ENCODE measurements at regions not wholly inside any gene's neighbourhood (a gene's known extent, or its start where the extent isn't known, plus 50 kb on each side); places are given as distances from the start of the nearest gene placed in this dataset.

GRCh38 chr11:115860246-115860645, 356.0 kb upstream of the CADM1 start:
- Histone ChIP-seq H3K36me3 (no peaks in the 10 kb centered on the region), H3K27ac (no peak overlapping the region), H3K4me3 (no peak overlapping the region), H3K9me3 (peaks cover 0 to 5% (median 0%) of the 10 kb centered on the region in 3 donors), H3K27me3 (no peaks in the 10 kb centered on the region), H3K4me1 (no peaks in the 10 kb centered on the region)
- intact Hi-C loops (cut with DNase I): no loop called here
- DNase-seq: no peak
- TF ChIP-seq POLR2A (IDR thresholded peaks at IDR 0.05): no peak
- TF ChIP-seq, protein P1, sequence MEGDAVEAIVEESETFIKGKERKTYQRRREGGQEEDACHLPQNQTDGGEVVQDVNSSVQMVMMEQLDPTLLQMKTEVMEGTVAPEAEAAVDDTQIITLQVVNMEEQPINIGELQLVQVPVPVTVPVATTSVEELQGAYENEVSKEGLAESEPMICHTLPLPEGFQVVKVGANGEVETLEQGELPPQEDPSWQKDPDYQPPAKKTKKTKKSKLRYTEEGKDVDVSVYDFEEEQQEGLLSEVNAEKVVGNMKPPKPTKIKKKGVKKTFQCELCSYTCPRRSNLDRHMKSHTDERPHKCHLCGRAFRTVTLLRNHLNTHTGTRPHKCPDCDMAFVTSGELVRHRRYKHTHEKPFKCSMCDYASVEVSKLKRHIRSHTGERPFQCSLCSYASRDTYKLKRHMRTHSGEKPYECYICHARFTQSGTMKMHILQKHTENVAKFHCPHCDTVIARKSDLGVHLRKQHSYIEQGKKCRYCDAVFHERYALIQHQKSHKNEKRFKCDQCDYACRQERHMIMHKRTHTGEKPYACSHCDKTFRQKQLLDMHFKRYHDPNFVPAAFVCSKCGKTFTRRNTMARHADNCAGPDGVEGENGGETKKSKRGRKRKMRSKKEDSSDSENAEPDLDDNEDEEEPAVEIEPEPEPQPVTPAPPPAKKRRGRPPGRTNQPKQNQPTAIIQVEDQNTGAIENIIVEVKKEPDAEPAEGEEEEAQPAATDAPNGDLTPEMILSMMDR (IDR thresholded peaks at IDR 0.05): no peak
- WGBS, 2 donors: 82 to 90% methylated on average over 1 of the region's 1 CpG

DNA sequence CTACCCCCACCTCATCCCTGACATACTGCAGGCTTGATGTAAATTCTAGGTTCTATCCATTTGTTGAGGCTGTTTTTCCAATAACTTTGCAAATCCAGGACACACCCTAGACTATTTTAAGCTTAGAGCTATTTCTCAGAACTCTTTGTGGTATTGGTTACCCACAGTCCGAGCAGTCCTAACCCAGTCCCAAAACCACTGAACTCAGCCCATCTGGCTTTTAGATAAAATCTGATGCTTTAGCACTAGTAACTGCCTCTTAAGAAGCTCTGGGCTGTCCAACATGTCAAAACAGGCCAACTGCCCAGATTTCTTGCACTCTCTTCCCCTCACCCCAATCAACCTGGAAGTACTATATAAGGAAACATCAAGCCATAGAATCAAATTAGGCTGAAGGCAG, 344.4 kb upstream of the CADM1 start:
- Histone ChIP-seq H3K9me3 (no peaks in the 10 kb centered on the region), H3K4me3 (no peak overlapping the region), H3K27ac (no peak overlapping the region), H3K27me3 (peaks cover 0 to 7% (median 0%) of the 10 kb centered on the region in 4 donors), H3K4me1 (no peaks in the 10 kb centered on the region), H3K36me3 (no peaks in the 10 kb centered on the region)
- intact Hi-C loops (cut with DNase I): no loop called here
- no peak for DNase-seq
- TF ChIP-seq, protein P1 (IDR thresholded peaks at IDR 0.05): no peak
- no peak for TF ChIP-seq POLR2A (IDR thresholded peaks at IDR 0.05)
- WGBS, 2 donors: 53 to 58% methylated on average over 1 of the region's 1 CpG

DNA sequence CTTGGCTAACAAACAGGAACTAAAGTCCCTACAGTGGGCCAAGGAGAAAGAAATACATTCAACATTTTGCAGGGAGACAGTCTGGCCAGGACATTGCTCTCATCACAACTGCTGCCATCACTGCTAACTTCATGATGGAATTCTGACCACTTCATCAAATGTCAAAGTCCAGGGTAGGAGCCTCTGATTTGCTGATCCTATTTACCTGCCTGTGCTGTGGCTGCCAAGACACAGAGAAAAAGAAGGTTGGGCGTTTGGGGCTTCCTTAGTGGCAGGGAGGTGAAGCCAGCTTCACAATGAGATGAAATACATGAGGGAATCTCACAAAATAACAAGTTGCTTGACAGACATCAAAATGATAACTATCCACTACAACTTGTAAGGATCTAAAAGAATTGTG, 343.9 kb upstream of the CADM1 start:
- Histone ChIP-seq H3K36me3 (no peaks in the 10 kb centered on the region), H3K27me3 (peaks cover 0 to 7% (median 0%) of the 10 kb centered on the region in 4 donors), H3K27ac (no peak overlapping the region), H3K4me3 (no peak overlapping the region), H3K9me3 (no peaks in the 10 kb centered on the region), H3K4me1 (no peaks in the 10 kb centered on the region)
- 0 to 25% methylated on average over 1 of the region's 1 CpG for WGBS, 2 donors
- TF ChIP-seq, protein P1 (IDR thresholded peaks at IDR 0.05): no peak
- TF ChIP-seq POLR2A (IDR thresholded peaks at IDR 0.05): no peak
- DNase-seq: no peak
- intact Hi-C loops (cut with DNase I): no loop called here

DNA sequence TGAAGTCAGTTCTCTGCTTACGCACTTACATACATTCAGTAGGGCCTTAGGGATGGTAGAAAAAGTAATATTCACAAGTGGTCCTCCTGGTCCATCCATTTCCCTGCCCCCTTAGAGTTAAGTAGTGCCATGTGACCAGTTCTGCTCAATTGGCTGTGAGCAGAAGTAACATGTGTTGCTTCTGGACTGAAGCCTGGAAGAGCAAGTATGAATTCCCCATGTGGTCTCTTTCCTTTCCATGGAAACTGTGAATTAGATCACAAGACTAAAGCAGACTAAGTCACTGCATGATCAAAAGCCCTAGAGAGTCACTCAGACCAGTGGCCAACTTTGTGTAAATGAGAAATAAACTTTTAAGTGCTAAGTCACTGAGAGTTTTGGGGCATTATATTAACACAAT, 341.7 kb upstream of the CADM1 start:
- TF ChIP-seq, protein P1 (IDR thresholded peaks at IDR 0.05): no peak
- TF ChIP-seq POLR2A (IDR thresholded peaks at IDR 0.05): no peak
- no peak for DNase-seq
- H3K9me3 ChIP-seq: no peaks in the 10 kb centered on the region

DNA sequence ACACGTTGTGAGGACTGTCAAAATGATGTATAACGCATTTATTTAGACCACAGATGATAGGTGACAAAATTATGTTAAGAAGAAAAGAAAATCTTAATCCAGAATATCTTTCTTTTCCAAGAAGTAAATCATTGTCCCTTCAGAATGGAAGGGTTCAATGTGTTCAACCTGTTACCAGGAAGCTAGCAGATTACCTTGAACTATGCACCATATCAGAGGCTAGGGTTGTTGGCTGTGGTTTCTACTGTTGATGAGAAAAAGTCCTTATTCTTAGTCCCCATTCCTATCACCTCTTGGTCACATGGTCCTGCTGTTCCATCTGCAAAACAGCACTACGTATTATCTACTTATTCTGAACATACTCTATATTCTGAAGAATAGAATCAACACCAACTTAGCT, 339.5 kb upstream of the CADM1 start:
- Histone ChIP-seq H3K9me3 (no peaks in the 10 kb centered on the region), H3K27ac (no peak overlapping the region), H3K4me1 (no peaks in the 10 kb centered on the region), H3K27me3 (peaks cover 0 to 7% (median 0%) of the 10 kb centered on the region in 4 donors), H3K36me3 (no peaks in the 10 kb centered on the region), H3K4me3 (no peak overlapping the region)
- TF ChIP-seq, protein P1 (IDR thresholded peaks at IDR 0.05): no peak
- no peak for TF ChIP-seq POLR2A (IDR thresholded peaks at IDR 0.05)
- WGBS, 2 donors: 59 to 70% methylated on average over 3 of the region's 3 CpGs
- intact Hi-C loops (cut with DNase I): no loop called here
- no peak for DNase-seq

More for the DNA sequence above, 341.7 kb upstream of the CADM1 start:
- Histone ChIP-seq H3K27me3 (peaks cover 0 to 7% (median 0%) of the 10 kb centered on the region in 4 donors), H3K4me3 (no peak overlapping the region), H3K36me3 (no peaks in the 10 kb centered on the region), H3K27ac (no peak overlapping the region), H3K4me1 (no peaks in the 10 kb centered on the region)
- WGBS, 2 donors: 88 to 100% methylated on average over 1 of the region's 1 CpG
- intact Hi-C loops (cut with DNase I): no loop called here

Measured in esophagus squamous epithelium (tissue), 5 donors.